Mammary epithelial cell (primary cell): ENCODE measurements at regions not wholly inside any gene's neighbourhood (a gene's known extent, or its start where the extent isn't known, plus 50 kb on each side); places are given as distances from the start of the nearest gene placed in this dataset.

Experiments
- CTCF ChIP-seq, 2 donors: IDR thresholded peaks in 1 of 2; conservative IDR thresholded peaks in 1 of 2; 2 replicates each; pipeline ENCODE4 v1.5.1; 2011 to 2012; ENCODE audit warnings: inconsistent platforms in 2 of 2, low read length in 2 of 2, mild to moderate bottlenecking in 2 of 2, control low read depth in 1 of 2, low read depth in 1 of 2; ENCODE audit not compliant: insufficient read depth in 1 of 2; ENCODE audit errors: extremely low read depth in 1 of 2
- EZH2 ChIP-seq: IDR thresholded peaks from 2 replicates; pipeline ENCODE4 v1.6.1; 2012; ENCODE audit warnings: low read length, inconsistent platforms, borderline replicate concordance

GRCh38 chr7:34497153-34497777 is 160.8 kb upstream of the NPSR1 start:
- TF ChIP-seq CTCF (conservative IDR thresholded peaks at IDR 0.05 in 1 of 2, IDR thresholded peaks at IDR 0.05 in 1 of 2; ENCODE audit: extremely low read depth in 1 of 2, insufficient read depth in 1 of 2, low read depth in 1 of 2, low read length in 2 of 2) (peak; percentile 41 to 42), EZH2 (no peak)
